ENCODE measurements at regions not wholly inside any gene's neighbourhood (a gene's known extent, or its start where the extent isn't known, plus 50 kb on each side); places are given as distances from the start of the nearest gene placed in this dataset.

DNA sequence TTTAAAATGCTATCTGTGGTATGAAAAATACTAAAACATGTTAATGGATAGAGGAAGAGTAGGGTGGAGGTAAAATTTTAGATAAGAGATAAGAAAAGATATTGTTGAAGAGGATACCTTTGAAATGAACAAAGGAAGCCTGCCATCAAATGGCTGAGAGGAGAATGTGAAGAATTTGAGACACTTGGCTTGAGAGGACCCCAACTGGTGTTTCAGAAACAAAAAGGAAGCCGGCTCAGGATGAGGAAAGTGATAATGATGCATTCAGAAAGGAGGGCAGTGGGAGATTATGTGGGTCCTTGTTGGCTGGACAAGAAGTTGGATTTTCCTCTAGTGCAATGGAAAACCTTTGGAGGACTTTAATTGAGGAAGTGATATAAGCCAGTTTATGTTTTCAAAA is 264.4 kb downstream of the DUSP6 start:
- TF ChIP-seq, protein P1, sequence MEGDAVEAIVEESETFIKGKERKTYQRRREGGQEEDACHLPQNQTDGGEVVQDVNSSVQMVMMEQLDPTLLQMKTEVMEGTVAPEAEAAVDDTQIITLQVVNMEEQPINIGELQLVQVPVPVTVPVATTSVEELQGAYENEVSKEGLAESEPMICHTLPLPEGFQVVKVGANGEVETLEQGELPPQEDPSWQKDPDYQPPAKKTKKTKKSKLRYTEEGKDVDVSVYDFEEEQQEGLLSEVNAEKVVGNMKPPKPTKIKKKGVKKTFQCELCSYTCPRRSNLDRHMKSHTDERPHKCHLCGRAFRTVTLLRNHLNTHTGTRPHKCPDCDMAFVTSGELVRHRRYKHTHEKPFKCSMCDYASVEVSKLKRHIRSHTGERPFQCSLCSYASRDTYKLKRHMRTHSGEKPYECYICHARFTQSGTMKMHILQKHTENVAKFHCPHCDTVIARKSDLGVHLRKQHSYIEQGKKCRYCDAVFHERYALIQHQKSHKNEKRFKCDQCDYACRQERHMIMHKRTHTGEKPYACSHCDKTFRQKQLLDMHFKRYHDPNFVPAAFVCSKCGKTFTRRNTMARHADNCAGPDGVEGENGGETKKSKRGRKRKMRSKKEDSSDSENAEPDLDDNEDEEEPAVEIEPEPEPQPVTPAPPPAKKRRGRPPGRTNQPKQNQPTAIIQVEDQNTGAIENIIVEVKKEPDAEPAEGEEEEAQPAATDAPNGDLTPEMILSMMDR (IDR thresholded peaks at IDR 0.05), result no peak
- no peak for TF ChIP-seq POLR2A (IDR thresholded peaks at IDR 0.05)

Measured in gastroesophageal sphincter (tissue), 3 donors.